Astrocyte of the hippocampus (primary cell): ENCODE measurements at regions not wholly inside any gene's neighbourhood (a gene's known extent, or its start where the extent isn't known, plus 50 kb on each side); places are given as distances from the start of the nearest gene placed in this dataset.
A peak's percentile ranks its signal among the peaks of the same experiment; 100 is the strongest.
"Not testable (repeated sequence)": the region's sequence is repeated elsewhere in the genome, so short reads cannot be mapped to it uniquely, and the experiment has no call there.

ENCODE experiments used
- DNase-seq: peaks from one replicate; pipeline ENCODE4 v3.0.0; 2011; ENCODE audit warnings: low read depth, low spot score

GRCh38 chr6:63477422-63478040 is 94.7 kb upstream of the LOC128125822 start:
- no peak for DNase-seq

- no peak for DNase-seq
These were observed 93.5 kb upstream of the LOC128125822 start for GRCh38 chr6:63478734-63479133.

DNA sequence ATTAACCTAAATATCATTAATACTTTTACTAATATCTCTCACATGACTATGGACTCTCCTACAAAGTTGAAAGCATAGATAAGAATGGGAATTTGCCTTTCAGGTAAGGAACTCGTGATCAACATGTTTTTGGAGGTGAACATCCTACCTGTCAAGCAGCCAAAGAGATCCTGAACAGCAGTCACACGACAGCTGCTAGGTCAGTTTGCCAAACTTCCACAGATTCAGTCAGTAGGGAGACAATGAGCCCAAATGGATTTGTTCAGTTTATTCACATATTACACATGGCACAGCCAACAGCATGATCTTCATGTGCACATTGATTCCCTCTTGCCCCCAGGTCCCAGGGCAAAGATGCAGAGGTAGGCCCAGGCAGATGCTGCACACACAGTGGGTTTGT is 86.1 kb upstream of the LOC128125822 start:
- no peak for DNase-seq

- DNase-seq: no peak
These were observed 85.0 kb upstream of the LOC128125822 start for GRCh38 chr6:63487103-63487813.

DNA sequence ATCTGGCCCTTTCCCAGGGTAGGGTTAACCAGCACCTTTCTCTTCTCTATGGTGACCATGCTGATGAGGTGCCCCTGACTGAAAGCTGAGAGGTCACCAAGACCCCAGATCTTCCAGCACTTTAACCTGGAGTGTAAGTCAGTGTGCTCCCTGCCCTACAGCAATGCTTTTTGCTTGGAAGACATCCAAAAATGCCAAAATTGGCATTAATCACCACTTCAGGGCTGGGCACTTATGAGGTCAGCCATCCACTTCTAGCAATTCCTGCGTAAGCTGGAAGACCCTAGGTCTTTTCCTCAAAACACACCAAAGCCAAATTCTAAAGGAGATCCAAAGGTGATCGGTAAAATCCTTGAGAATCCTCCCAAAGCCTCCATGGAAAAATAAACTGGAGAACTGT is 81.2 kb upstream of the LOC128125822 start:
- DNase-seq: no peak

DNA sequence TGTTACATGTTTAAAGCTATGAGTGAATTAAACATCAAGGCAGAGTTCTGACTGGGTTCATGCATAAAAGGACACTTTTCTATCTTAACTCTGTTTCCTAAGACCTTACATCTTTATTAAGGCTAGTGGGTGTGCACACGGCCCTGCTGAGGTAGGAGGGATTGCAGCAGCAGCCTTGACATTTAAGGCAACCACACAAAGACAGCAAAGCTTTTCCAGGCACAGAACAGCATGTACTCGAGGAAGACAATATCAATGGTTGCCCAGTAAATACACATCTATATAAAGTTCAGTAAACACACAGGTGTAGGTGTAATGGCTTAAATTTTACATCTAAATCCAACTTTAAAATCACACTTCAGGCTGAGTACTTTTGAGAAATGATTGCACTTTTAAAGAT is 79.8 kb upstream of the LOC128125822 start:
- DNase-seq: no peak

DNA sequence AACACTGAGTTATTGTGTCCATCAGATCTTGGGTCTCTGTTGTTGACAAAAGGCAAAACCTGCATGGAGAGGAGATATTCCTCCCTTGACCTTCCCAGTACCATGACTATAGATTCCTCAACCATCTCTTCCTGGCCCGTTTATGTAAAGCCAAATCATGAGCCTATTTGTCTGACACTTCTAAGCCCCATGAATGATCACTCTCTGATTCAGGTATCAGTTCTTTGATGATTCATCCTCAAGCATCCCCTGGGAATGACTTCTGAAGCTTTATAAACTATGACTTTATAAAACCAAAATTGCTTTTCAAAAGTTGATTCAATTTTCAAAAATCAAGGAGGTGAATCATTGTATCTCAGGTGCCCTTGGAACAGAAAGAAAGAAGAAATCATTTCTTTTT is 78.7 kb upstream of the LOC128125822 start:
- no peak for DNase-seq

DNA sequence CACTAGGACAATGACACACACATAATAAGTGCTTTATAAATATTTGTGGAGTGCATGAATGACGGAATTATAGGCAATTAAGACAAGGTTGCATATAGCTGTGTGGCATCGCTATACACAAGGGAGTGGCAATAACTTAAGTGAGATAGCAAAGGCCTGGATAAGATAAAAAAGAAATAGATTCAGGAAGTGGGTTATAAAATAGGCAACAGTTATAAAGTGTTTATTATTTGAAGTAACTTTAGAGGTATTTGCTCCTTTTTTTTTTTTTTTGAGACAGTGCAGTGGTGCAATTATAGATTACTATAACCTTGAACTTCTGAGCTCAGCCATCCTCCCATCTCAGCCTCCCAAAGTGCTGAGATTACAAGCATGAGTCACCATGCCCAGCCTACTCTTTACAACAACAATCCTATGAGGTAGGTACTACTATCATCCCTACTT is 75.9 kb upstream of the LOC128125822 start:
- DNase-seq: no peak

DNA sequence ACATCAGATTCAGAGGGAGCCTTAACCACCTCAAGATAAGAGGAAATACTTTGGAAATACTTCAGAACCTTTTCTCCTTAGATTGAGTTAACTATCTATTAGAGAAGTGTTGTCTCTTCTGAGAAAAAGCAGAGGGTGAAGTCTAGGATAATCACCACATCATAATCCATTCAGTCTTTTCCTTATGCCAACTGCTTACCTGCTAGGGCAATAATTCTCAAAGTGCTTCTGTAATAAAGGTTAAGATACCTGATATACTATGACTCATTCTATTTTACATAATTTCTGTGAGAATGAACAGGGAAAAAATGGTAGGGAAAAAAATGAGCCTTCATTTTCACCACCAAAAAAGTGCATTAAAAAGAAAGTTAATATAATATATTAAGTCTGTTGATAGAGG is 70.1 kb upstream of the LOC128125822 start:
- DNase-seq: no peak

DNA sequence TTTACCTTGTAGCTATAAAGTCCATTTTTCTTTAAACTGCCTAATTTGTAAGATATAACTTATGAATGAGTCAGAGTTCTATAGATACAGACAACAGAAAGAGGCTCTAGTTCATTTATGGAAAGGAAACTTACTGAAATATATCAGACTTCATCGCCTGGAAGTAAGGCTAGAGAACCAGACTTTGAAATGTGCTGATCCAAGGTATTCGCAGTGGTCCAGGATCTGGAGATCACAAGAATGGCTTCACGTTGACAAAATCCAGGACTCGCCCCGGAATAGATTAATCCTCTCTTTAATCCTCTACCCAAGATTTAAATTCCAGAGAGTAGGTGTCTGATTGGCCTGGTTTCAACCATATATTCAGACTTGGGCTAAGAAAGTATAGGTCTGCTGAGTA is 69.1 kb upstream of the LOC128125822 start:
- no peak for DNase-seq

DNA sequence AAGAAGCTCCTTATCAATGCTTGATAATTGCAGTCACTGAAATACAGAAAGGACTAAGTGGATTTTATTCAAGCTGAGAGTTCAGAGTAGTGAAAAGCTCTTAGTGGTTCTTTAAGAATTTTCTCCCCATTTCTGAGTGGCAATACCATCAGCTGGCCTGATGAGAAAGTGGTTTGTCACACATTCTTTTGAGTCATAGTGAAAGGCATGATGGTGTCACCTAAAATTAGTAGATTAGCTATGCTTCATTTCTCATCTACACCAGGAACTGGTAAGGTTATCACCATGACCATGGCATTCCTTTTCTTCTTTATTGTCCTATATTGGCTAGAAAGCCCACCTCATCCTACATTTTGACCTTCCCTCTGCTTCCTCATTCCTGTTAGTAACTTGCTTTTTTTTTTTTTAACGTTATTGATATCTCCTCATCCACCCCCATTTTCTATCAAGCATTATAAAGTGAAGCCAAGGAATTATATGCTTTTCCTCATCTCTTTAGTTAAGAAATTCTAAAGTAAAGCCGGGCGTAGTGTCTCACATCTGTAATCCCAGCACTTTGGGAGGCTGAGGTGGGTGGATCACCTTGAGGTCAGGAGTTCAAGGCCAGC is 67.4 kb upstream of the LOC128125822 start:
- no peak for DNase-seq

DNA sequence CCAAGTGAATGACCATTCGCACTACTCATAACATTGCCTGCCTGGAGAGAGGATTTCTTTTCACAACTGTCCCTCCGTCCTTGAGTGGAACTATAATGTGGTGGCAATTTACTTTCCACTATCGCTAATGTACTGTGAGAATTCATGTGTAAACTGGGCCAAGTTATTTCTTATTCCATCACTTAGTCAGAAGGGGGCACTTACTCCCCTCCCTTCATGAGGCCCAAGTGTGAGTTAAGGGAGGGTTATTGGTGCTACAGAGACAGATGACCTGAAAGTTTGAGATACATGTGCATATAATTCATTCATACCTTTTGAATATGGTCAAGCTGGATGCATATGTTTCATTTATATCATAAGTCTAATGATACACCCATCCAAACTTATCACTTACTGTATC is 65.2 kb upstream of the LOC128125822 start:
- no peak for DNase-seq

GRCh38 chr6:63509652-63510352 is 62.5 kb upstream of the LOC128125822 start:
- peak; percentile 39 for DNase-seq

DNA sequence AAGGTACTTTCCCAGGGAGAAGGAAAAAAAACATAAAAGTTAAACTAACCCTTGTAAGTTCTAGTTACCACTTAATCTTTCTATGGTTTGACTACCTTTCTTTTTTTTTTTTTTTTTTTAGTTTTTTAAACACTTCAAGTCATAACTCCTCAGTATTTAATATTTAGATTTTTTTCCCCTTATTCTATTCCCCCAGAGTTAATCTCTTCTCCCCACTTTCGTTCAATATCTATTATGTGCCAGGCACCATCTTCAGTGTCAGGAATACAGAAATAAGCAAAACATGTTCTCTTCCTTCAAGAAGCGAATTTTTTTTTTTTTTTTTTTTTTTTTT is 62.0 kb upstream of the LOC128125822 start:
- DNase-seq: no peak

DNA sequence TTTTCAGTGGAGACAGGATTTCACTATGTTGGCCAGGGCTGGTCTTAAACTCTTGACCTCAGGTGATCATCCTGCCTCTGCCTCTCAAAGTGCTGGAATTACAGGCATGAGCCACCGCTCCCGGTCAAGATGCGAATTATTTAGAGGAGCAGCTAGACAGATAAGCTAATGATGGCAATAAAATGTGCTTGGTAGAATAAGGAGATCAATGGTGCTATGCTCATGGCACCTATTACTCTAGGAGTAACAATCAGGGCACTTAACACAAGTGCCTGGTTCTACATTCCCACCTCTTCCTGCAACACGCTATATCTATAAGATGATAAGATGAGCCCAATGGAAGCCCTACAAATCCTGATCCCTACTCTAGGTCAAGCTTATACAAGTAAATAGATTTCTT is 61.4 kb upstream of the LOC128125822 start:
- no peak for DNase-seq

DNA sequence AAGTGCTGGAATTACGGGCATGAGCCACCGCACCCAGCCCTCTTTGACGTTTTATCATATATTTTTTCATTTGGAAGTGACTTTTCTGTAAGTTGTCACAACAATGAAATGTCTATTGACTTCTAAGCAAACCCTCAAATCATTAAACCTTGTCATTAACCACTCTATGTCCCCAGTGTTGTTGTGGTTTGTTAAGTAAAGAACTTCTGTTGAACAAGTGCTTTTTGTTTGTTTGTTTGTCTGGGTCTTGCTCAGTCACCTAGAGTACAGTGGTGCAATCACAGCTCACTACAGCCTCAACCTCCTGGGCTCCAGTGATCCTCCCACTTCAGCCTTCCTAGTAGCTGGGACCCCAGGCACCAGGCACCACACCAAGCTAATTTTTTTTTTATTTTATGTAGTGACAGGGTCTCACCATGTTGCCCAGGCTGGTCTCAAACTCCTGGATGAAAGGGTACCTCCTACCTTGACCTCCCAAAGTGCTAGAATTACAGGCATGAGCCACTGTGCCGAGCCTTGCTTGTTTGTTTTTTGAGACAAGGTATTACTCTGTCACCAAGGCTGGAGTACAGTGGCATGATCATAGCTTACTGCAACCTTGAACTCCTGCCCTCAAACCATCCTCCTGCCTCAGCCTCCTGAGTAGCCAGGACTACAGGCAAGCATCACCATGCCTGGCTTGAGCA is 57.6 kb upstream of the LOC128125822 start:
- no peak for DNase-seq

DNA sequence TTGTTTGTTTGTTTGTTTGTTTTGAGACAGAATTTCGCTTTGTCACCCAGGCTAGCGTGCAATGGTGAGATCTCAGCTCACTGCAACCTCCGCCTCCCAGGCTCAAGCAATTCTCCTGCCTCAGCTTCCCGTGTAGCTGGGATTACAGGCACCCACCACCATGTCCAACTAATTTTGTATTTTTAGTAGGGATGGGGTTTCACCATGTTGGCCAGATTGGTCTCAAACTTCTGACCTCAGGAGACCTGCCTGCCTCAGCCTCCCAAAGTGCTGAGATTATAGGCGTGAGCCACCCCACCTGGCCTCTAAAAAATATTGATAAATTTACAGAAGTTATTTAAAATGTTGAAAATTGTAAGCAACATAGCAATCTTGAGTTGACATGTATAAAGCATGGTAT is 57.1 kb upstream of the LOC128125822 start:
- not testable (repeated sequence) for DNase-seq

DNA sequence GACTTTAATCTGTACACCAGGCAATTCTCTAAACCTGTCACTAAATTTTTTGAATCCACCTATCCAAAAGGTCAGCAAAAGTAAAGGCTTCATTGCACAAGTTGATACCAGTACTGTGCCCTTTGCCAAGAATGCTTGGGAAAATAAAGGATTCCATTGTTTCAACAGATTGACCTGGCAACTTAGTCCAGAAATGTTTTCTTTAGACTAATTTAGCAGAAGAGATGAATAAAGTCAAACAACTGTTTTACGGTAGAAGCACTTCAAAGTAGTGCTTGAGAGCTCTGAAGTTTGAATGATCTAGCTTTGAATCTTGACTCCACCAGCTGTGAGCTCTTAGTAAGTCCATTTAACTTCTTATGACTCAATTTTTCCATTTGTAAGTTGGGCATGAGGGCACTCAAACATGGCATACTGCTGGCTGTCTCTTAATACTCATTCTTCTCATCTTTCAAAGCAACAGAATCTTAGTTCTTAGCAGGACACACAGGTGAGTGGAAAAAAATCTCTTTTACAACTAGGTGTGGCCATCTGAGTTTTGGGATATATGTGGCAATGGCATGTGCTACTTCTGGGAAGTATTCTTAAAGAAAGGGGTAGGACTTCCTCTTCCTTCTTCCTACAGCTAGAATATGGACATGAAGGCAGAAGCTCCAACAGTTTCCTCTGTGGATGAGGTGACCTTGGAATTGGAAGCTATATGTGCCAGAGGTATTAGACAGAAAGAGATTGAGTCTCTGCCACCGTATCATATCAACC is 55.9 kb upstream of the LOC128125822 start:
- DNase-seq: peak; percentile 2

DNA sequence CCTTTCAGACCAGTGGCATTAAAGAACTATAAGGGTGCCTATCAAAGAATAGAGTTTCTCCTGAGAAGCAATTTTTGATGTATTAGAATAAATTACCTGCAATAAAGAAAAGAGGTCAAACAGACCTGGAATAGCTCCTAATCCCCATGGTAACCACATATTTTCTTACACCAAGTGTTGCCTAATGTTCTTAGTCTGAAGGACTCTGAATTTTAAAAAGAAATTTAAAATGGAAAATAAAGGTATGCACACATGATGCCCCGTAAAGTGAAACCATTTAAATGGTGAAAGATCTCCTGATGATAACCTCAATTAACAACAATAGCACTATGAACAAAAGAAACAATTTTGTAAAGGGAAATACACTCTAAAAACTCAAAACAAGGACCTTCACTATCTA is 55.1 kb upstream of the LOC128125822 start:
- no peak for DNase-seq

DNA sequence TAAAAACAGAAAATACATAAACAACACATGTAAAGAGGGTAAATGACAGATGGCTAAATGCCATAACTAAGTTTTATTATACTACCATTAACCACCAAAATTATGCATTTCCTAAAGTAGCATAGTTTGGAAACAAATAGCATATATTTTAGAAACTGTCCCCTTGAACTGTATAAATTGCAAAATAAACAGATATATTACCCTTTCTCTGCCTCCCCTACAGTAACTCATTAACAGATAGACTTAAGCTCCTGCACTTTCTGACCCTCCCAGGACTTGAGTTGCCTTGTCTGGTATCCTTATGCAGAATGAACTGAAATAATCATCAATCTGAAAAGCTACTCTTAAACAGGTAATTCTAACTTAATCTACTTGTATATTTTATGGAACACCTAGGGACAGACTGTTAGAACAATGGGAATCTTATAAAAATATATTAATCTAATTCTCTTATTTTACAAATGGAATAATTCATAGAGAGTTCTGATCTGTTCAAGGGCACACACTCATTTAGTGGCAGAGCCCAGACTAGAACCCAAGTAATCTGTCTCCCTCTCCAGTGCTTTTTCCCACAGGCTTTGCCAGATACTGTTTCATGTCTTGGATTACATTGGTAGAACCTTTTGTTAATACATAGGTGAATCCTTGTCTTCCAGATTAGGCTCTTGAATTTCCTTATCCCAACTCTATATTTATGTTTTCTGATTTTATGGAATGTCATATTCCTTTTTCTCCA is 50.6 kb upstream of the LOC128125822 start:
- no peak for DNase-seq
